ENCODE measurements at regions not wholly inside any gene's neighbourhood (a gene's known extent, or its start where the extent isn't known, plus 50 kb on each side); places are given as distances from the start of the nearest gene placed in this dataset.

GRCh38 chr3:178895178-178895789 lies 176.3 kb downstream of the ZMAT3 start:
- no peak for TF ChIP-seq CTCF (conservative IDR thresholded peaks at IDR 0.05)
- H3K27ac Mint-ChIP-seq (ENCODE audit: unreplicated experiment): no peak overlapping the region
- H3K36me3 Mint-ChIP-seq (ENCODE audit: low read depth): no peaks in the 10 kb centered on the region
- H3K27me3 Mint-ChIP-seq (ENCODE audit: low read depth): no peaks in the 10 kb centered on the region
- DNase-seq (ENCODE audit: low read depth, low spot score): no peak
- no peaks in the 10 kb centered on the region for H3K4me1 Mint-ChIP-seq
- peaks cover 10% of the 10 kb centered on the region for H3K9me3 Mint-ChIP-seq
- H3K4me3 Mint-ChIP-seq: no peak overlapping the region
